ENCODE measurements at regions not wholly inside any gene's neighbourhood (a gene's known extent, or its start where the extent isn't known, plus 50 kb on each side); places are given as distances from the start of the nearest gene placed in this dataset.

DNA sequence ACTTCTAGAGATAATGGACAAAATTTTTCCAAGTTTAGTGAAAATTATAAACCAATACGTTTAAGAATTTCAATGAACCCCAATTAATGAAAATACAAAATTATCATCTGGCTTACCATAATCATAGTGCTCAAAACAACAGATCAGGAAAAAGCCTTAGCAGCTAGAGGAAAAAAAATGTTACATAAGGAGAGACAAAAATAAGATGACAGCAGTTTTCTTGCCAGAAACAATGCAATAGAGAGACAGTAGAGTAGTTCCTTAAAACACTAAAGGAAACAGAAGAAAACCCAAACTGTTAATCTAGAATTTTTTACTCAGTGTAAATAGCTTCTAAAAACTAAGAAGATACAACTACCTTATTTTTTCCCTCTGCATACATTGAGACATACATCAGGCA, 341.7 kb upstream of the CHORDC1 start:
- TF ChIP-seq EZH2 (IDR thresholded peaks at IDR 0.05; ENCODE audit: borderline replicate concordance, low read length) = no peak
- TF ChIP-seq, protein P1, sequence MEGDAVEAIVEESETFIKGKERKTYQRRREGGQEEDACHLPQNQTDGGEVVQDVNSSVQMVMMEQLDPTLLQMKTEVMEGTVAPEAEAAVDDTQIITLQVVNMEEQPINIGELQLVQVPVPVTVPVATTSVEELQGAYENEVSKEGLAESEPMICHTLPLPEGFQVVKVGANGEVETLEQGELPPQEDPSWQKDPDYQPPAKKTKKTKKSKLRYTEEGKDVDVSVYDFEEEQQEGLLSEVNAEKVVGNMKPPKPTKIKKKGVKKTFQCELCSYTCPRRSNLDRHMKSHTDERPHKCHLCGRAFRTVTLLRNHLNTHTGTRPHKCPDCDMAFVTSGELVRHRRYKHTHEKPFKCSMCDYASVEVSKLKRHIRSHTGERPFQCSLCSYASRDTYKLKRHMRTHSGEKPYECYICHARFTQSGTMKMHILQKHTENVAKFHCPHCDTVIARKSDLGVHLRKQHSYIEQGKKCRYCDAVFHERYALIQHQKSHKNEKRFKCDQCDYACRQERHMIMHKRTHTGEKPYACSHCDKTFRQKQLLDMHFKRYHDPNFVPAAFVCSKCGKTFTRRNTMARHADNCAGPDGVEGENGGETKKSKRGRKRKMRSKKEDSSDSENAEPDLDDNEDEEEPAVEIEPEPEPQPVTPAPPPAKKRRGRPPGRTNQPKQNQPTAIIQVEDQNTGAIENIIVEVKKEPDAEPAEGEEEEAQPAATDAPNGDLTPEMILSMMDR (conservative IDR thresholded peaks at IDR 0.05 in 1 of 2, IDR thresholded peaks at IDR 0.05 in 1 of 2; ENCODE audit: extremely low read depth in 1 of 2, insufficient read depth in 1 of 2, low read depth in 1 of 2, low read length in 2 of 2) = no peak
